ENCODE measurements at regions not wholly inside any gene's neighbourhood (a gene's known extent, or its start where the extent isn't known, plus 50 kb on each side); places are given as distances from the start of the nearest gene placed in this dataset.

- Histone ChIP-seq H3K36me3 (no peaks in the 10 kb centered on the region), H3K4me1 (no peaks in the 10 kb centered on the region), H3K27me3 (no peaks in the 10 kb centered on the region), H3K9me3 (no peaks in the 10 kb centered on the region), H3K27ac (no peak overlapping the region), H3K4me3 (no peak overlapping the region)
- TF ChIP-seq EP300 (IDR thresholded peaks at IDR 0.05) (no peak), CTCF (IDR thresholded peaks at IDR 0.05) (no peak), POLR2AphosphoS5 (IDR thresholded peaks at IDR 0.05) (no peak), POLR2A (IDR thresholded peaks at IDR 0.05) (no peak)
- WGBS, 2 donors (ENCODE audit: low coverage in 1 of 2): 76 to 100% methylated on average over 1 of the region's 1 CpG
- no peak for ATAC-seq
Measured at GRCh38 chr13:74625541-74625940, 491.3 kb upstream of the KLF12 start.

GRCh38 chr13:74623761-74624160 is 489.6 kb upstream of the KLF12 start:
- no peak for TF ChIP-seq EP300 (IDR thresholded peaks at IDR 0.05)
- TF ChIP-seq POLR2A (IDR thresholded peaks at IDR 0.05): no peak
- no peak for TF ChIP-seq CTCF (IDR thresholded peaks at IDR 0.05)
- TF ChIP-seq POLR2AphosphoS5 (IDR thresholded peaks at IDR 0.05): no peak

GRCh38 chr13:74622284-74622683 is 488.1 kb upstream of the KLF12 start:
- Histone ChIP-seq H3K27me3 (no peaks in the 10 kb centered on the region), H3K27ac (no peak overlapping the region), H3K4me1 (no peaks in the 10 kb centered on the region), H3K4me3 (no peak overlapping the region), H3K36me3 (no peaks in the 10 kb centered on the region), H3K9me3 (no peaks in the 10 kb centered on the region)
- ATAC-seq: no peak
- 43 to 50% methylated on average over 1 of the region's 1 CpG for WGBS, 2 donors (ENCODE audit: low coverage in 1 of 2)
- TF ChIP-seq POLR2A (IDR thresholded peaks at IDR 0.05) (no peak), POLR2AphosphoS5 (IDR thresholded peaks at IDR 0.05) (no peak), EP300 (IDR thresholded peaks at IDR 0.05) (no peak), CTCF (IDR thresholded peaks at IDR 0.05) (no peak)

More at GRCh38 chr13:74623761-74624160, 489.6 kb upstream of the KLF12 start:
- ATAC-seq: no peak
- WGBS, 2 donors (ENCODE audit: low coverage in 1 of 2): 40 to 54% methylated on average over 1 of the region's 1 CpG
- Histone ChIP-seq H3K9me3 (no peaks in the 10 kb centered on the region), H3K4me1 (no peaks in the 10 kb centered on the region), H3K4me3 (no peak overlapping the region), H3K36me3 (no peaks in the 10 kb centered on the region), H3K27ac (no peak overlapping the region), H3K27me3 (no peaks in the 10 kb centered on the region)

- H3K4me1 ChIP-seq: no peaks in the 10 kb centered on the region
- no peaks in the 10 kb centered on the region for H3K27me3 ChIP-seq
- H3K4me3 ChIP-seq: no peak overlapping the region
- no peak for ATAC-seq
- no peaks in the 10 kb centered on the region for H3K9me3 ChIP-seq
- no peak overlapping the region for H3K27ac ChIP-seq
- 67% methylated on average over 2 of the region's 2 CpGs; no CpG with 5 or more reads in 1 of the 2 donors for whole genome bisulfite sequencing, 2 donors (ENCODE audit: low coverage in 1 of 2)
- no peaks in the 10 kb centered on the region for H3K36me3 ChIP-seq
- TF ChIP-seq POLR2A (IDR thresholded peaks at IDR 0.05) (no peak), EP300 (IDR thresholded peaks at IDR 0.05) (no peak), POLR2AphosphoS5 (IDR thresholded peaks at IDR 0.05) (no peak), CTCF (IDR thresholded peaks at IDR 0.05) (no peak)
Measured at GRCh38 chr13:74620711-74621110, 486.5 kb upstream of the KLF12 start.

- Histone ChIP-seq H3K27ac (no peak overlapping the region), H3K27me3 (no peaks in the 10 kb centered on the region), H3K4me3 (no peak overlapping the region), H3K4me1 (no peaks in the 10 kb centered on the region), H3K36me3 (no peaks in the 10 kb centered on the region), H3K9me3 (no peaks in the 10 kb centered on the region)
- TF ChIP-seq POLR2AphosphoS5 (IDR thresholded peaks at IDR 0.05) (no peak), CTCF (IDR thresholded peaks at IDR 0.05) (no peak), EP300 (IDR thresholded peaks at IDR 0.05) (no peak)
- no peak for ATAC-seq
- WGBS, 2 donors (ENCODE audit: low coverage in 1 of 2): 85 to 100% methylated on average over 2 to 3 of the region's 4 CpGs
Measured at GRCh38 chr13:74620308-74620707, 486.1 kb upstream of the KLF12 start.

Data from gastroesophageal sphincter (tissue), 4 donors.